GM21515 (cell line): ENCODE measurements at regions not wholly inside any gene's neighbourhood (a gene's known extent, or its start where the extent isn't known, plus 50 kb on each side); places are given as distances from the start of the nearest gene placed in this dataset.
"Not testable (repeated sequence)": the region's sequence is repeated elsewhere in the genome, so short reads cannot be mapped to it uniquely, and the experiment has no call there.

ENCODE experiments used
- ATAC-seq: cut with Tn5 transposase; IDR thresholded peaks from one replicate; pipeline ENCODE4 v1.9.1; 2021; ENCODE audit not compliant: unreplicated experiment

GRCh38 chrY:7810359-7810758, 898.8 kb upstream of the AMELY start:
- no peak for ATAC-seq

GRCh38 chrY:7807516-7807870, 895.9 kb upstream of the AMELY start:
- ATAC-seq = no peak

GRCh38 chrY:7806592-7807515, 895.3 kb upstream of the AMELY start:
- no peak for ATAC-seq

DNA sequence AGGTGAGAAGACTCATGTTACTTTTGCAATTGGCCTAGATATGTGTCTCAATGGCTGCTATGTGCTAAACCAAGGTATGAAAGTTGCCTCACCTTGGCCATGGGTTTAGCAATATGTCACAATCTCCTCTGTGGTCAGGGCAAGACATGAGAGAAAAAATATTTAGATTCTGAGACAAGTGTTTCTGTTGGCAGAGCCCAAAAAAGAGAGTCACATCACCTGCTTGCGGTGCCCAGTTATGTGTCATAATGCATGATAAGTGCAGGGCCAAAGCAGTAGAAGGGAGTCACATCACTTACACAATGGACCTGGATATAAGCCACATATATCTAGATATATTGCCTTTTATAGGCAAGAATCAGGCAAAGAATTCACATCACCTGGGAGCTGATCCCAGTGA, 894.1 kb upstream of the AMELY start:
- ATAC-seq = no peak

DNA sequence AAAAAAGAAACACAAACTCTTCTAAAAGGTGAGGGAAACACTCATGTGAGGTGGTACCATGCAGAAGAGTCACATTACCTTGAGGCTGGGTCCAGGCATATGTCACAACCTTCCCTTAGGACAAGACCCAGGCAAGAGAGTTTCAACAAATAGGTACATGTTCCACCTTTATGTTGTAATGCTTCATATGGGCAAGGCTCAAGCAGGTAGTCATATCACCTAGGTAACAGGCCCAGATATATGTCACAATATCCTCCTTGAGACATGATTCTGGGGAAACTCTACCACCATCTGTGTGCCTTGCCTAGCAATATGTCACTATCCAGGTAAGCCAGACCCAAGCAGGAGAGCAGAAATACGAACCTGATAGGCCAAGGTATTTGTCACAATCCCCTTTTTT, 892.2 kb upstream of the AMELY start:
- no peak for ATAC-seq

GRCh38 chrY:7796128-7796527, 884.6 kb upstream of the AMELY start:
- ATAC-seq = no peak

- ATAC-seq = no peak
Observed at GRCh38 chrY:7794441-7794840, 882.9 kb upstream of the AMELY start.

GRCh38 chrY:7793989-7794388, 882.4 kb upstream of the AMELY start:
- no peak for ATAC-seq

DNA sequence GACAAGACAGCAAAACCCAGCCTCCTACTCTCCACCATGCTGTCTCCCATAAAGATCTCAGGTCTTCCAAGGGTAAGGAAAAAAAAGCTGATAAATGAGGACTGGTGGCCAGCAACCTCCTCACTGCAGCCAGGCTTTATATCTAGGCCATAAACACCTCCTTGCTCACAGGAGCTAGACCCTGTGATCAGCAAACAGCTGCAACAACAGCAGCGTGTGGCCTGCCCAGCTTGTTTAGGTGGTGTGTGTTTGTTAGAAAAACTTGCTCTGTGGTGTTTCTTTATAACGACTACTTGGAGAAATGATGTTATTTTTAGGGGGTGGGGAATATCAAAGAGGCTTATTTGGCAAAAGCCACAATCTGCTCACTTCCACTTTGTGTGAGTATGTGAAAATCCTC, 880.9 kb upstream of the AMELY start:
- no peak for ATAC-seq

- no peak for ATAC-seq
Observed at GRCh38 chrY:7781501-7781900, 869.9 kb upstream of the AMELY start.

DNA sequence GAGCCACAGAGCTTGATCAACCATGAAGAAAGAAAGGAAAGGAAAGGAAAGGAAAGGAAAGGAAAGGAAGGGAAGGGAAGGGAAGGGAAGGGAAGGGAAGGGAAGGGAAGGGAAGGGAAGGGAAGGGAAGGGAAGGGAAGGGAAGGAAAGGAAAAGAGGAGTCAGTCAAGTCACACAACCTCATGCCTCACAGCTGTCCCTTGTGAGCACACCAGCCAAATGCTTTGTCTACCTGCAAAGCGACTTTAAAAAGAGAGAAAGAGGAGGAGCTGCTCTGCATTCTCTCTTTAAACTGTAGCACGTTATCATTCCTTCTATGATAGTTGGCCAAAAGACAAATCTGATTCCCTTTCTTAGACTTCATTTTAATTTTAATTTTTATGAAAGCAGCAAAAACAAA, 863.9 kb upstream of the AMELY start:
- not testable (repeated sequence) for ATAC-seq

DNA sequence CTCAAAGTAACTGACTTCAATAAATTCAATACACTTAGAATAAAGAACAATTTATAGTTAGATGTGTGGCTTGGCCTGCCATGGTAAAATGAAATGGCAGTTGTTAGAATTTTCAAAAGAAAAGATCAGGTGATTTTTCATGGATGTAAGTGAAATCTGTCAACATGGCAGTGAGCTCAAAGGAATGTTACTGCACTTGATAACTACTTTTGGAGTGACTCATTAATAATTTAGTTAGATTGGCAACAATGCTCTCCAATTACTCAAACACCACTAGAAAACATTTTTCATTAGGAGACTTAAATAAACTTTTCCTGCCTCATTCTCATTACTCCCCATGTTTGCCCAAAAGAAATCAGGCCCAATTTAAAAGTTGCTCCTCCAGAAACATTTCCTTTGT, 860.2 kb upstream of the AMELY start:
- ATAC-seq = no peak

DNA sequence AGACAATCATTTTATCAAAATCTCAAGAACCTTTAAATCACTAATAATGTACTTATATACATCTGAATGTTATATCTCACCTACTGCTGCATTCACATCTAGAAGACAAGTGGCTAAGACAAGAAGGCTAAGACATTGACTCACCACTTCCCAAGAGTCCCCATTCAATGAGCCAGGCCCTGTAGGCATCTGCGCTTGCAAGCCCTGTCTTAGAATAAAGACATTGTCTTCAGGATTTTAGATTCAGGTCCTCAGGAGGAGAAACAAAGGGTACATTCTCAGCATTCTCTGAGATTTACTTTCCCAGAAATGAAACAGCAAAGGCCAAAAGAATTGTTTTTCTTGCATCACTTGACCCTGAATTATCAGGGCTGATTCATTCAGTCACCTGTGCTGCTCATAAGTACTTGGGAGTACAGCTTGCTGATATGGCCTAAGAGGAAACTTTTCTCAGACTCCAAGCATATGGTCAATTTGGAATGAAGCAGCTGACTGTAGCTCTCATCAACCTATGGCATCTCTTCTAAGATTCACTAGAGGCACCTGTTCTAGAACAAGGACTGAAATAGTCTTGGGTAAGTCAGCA, 858.3 kb upstream of the AMELY start:
- ATAC-seq = no peak

DNA sequence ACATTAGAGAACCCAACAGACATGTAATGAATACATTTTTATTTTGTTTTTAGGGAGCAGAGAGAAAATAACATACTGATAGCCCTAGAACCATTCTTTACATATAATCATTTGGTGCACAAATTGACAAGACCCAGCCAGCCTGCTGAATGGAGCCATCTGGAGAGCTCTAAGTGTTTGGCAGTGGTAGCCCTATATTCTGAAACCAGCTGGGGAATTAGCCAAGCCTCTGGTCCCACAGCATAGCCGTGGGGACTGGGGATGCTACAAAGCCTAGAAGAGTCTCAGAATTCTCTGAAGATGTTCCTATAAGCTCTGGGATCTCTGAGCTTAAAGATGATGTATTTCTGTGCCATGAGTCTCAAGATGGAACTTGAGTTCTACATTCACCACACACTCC, 857.3 kb upstream of the AMELY start:
- ATAC-seq = no peak

DNA sequence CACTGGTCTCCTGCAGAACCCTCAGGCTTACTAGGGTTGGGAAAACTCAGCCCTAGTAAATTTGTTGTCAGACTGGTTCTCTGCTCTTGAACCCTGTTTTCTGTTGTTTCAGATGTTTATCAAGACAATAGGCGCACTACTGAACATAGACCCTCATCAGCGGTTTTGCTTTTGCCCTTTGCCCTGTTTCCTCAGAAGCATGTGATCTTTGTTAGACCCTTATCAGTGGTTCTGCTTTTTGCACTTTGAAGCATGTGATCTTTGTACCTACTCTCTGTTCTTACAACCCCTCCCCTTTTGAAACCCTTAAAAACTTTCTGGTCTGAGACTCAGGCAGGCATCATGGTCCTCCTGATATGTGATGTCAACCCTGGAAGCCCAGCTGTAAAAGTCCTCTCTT, 842.2 kb upstream of the AMELY start:
- ATAC-seq = no peak

GRCh38 chrY:7746781-7747180, 835.2 kb upstream of the AMELY start:
- no peak for ATAC-seq

DNA sequence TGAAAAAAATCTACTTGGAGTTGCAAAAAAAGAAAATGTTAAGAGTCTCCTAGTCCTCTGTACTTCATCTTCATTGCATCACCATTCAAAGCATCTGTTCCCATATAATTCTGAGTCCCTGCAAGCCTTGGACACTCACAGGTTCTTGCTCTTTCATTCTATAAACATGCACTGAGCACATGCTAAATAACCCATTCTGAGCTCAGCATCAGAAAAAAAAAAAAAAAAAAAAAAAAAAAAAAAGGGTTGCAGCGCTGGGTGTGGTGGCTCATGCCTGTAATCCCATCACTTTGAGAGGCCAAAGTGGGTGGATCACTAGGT, 834.0 kb upstream of the AMELY start:
- ATAC-seq = no peak

- no peak for ATAC-seq
Observed at GRCh38 chrY:7744691-7745580, 833.4 kb upstream of the AMELY start.

GRCh38 chrY:7736847-7737365, 825.4 kb upstream of the AMELY start:
- ATAC-seq = no peak

- ATAC-seq = no peak
Observed at GRCh38 chrY:7731651-7732050, 820.1 kb upstream of the AMELY start.

DNA sequence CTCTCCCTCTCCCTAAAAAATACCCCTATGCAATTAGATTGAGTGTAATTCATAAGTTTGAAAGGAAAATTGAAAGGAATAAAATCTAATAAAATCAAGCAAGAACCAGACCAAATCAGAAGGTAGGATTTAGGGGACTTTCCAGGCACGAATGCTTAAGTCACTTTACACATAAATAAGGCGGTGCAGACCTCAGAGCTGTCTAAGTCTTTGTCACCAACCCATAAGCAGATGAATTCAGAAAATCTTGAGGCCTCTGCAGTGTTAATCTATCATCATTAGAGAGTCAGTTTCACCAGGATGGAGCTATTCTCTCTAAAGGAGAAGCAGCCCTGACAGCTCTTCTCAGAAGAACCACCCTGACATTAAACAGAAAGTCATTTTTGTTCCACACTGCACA, 819.1 kb upstream of the AMELY start:
- no peak for ATAC-seq

DNA sequence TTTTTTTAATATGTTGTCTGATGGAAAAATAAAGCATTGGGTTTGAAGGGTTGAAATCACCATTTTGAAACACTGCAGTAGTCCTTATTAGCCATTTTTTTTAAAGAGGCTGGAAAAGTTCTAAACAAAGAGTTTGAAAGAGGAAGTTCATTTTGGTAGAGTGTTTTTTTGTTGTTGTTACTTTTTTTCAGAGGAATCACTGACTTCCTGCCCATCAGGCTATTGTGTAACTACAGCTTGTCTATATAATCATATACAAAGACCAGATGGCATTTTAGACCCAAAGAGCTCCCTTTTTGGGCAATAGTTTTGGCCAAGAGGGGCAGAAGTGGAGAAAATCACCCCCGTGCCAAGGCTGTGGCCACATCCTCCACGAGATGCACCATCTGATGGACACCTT, 818.5 kb upstream of the AMELY start:
- ATAC-seq = no peak
